ENCODE measurements at regions not wholly inside any gene's neighbourhood (a gene's known extent, or its start where the extent isn't known, plus 50 kb on each side); places are given as distances from the start of the nearest gene placed in this dataset.

- Histone ChIP-seq H3K4me1 (ENCODE audit: control insufficient read depth, insufficient read depth, low read length) (no peaks in the 10 kb centered on the region), H3K36me3 (ENCODE audit: control insufficient read depth in 2 of 2, insufficient read depth in 2 of 2, low read length in 2 of 2) (no peaks in the 10 kb centered on the region), H3K27me3 (ENCODE audit: control insufficient read depth in 1 of 2, insufficient read depth in 2 of 2, low read length in 2 of 2) (no peaks in the 10 kb centered on the region), H3K27ac (ENCODE audit: low read length) (no peak overlapping the region), H3K4me3 (ENCODE audit: low read length in 2 of 2) (no peak overlapping the region), H3K9me3 (ENCODE audit: control insufficient read depth in 2 of 2, low read length in 2 of 2) (no peaks in the 10 kb centered on the region), H3K9ac (ENCODE audit: low read length in 2 of 2) (no peak overlapping the region)
Observed at GRCh38 chr4:186889876-186890643, 166.4 kb upstream of the FAT1 start.

- H3K9ac ChIP-seq (ENCODE audit: low read length in 2 of 2), result no peak overlapping the region
- H3K4me3 ChIP-seq (ENCODE audit: low read length in 2 of 2), result no peak overlapping the region
- H3K27me3 ChIP-seq (ENCODE audit: control insufficient read depth in 1 of 2, insufficient read depth in 2 of 2, low read length in 2 of 2), result no peaks in the 10 kb centered on the region
- no peaks in the 10 kb centered on the region for H3K9me3 ChIP-seq (ENCODE audit: control insufficient read depth in 2 of 2, low read length in 2 of 2)
- no peaks in the 10 kb centered on the region for H3K36me3 ChIP-seq (ENCODE audit: control insufficient read depth in 2 of 2, insufficient read depth in 2 of 2, low read length in 2 of 2)
- no peak overlapping the region for H3K27ac ChIP-seq (ENCODE audit: low read length)
- no peaks in the 10 kb centered on the region for H3K4me1 ChIP-seq (ENCODE audit: control insufficient read depth, insufficient read depth, low read length)
Observed at GRCh38 chr4:186891859-186892486, 168.3 kb upstream of the FAT1 start.

- H3K27me3 ChIP-seq (ENCODE audit: control insufficient read depth in 1 of 2, insufficient read depth in 2 of 2, low read length in 2 of 2), result no peaks in the 10 kb centered on the region
Observed at GRCh38 chr4:186898367-186898766, 174.7 kb upstream of the FAT1 start.

GRCh38 chr4:186900232-186900900, 176.7 kb upstream of the FAT1 start:
- no peaks in the 10 kb centered on the region for H3K27me3 ChIP-seq (ENCODE audit: control insufficient read depth in 1 of 2, insufficient read depth in 2 of 2, low read length in 2 of 2)
- H3K36me3 ChIP-seq (ENCODE audit: control insufficient read depth in 2 of 2, insufficient read depth in 2 of 2, low read length in 2 of 2), result no peaks in the 10 kb centered on the region
- H3K4me1 ChIP-seq (ENCODE audit: control insufficient read depth, insufficient read depth, low read length), result no peaks in the 10 kb centered on the region
- H3K27ac ChIP-seq (ENCODE audit: low read length), result no peak overlapping the region
- no peak overlapping the region for H3K4me3 ChIP-seq (ENCODE audit: low read length in 2 of 2)
- no peak overlapping the region for H3K9ac ChIP-seq (ENCODE audit: low read length in 2 of 2)
- H3K9me3 ChIP-seq (ENCODE audit: control insufficient read depth in 2 of 2, low read length in 2 of 2), result no peaks in the 10 kb centered on the region

More at GRCh38 chr4:186898367-186898766, 174.7 kb upstream of the FAT1 start:
- H3K36me3 ChIP-seq (ENCODE audit: control insufficient read depth in 2 of 2, insufficient read depth in 2 of 2, low read length in 2 of 2), result no peaks in the 10 kb centered on the region
- H3K4me1 ChIP-seq (ENCODE audit: control insufficient read depth, insufficient read depth, low read length), result no peaks in the 10 kb centered on the region
- no peak overlapping the region for H3K27ac ChIP-seq (ENCODE audit: low read length)
- H3K4me3 ChIP-seq (ENCODE audit: low read length in 2 of 2), result no peak overlapping the region
- H3K9me3 ChIP-seq (ENCODE audit: control insufficient read depth in 2 of 2, low read length in 2 of 2), result no peaks in the 10 kb centered on the region
- no peak overlapping the region for H3K9ac ChIP-seq (ENCODE audit: low read length in 2 of 2)

GRCh38 chr4:186900984-186901383, 177.3 kb upstream of the FAT1 start:
- no peaks in the 10 kb centered on the region for H3K27me3 ChIP-seq (ENCODE audit: control insufficient read depth in 1 of 2, insufficient read depth in 2 of 2, low read length in 2 of 2)
- H3K4me1 ChIP-seq (ENCODE audit: control insufficient read depth, insufficient read depth, low read length), result no peaks in the 10 kb centered on the region
- no peak overlapping the region for H3K9ac ChIP-seq (ENCODE audit: low read length in 2 of 2)
- no peak overlapping the region for H3K4me3 ChIP-seq (ENCODE audit: low read length in 2 of 2)
- no peaks in the 10 kb centered on the region for H3K9me3 ChIP-seq (ENCODE audit: control insufficient read depth in 2 of 2, low read length in 2 of 2)
- H3K36me3 ChIP-seq (ENCODE audit: control insufficient read depth in 2 of 2, insufficient read depth in 2 of 2, low read length in 2 of 2), result no peaks in the 10 kb centered on the region
- no peak overlapping the region for H3K27ac ChIP-seq (ENCODE audit: low read length)

GRCh38 chr4:186901850-186902249, 178.2 kb upstream of the FAT1 start:
- Histone ChIP-seq H3K9me3 (ENCODE audit: control insufficient read depth in 2 of 2, low read length in 2 of 2) (no peaks in the 10 kb centered on the region), H3K27ac (ENCODE audit: low read length) (no peak overlapping the region), H3K36me3 (ENCODE audit: control insufficient read depth in 2 of 2, insufficient read depth in 2 of 2, low read length in 2 of 2) (no peaks in the 10 kb centered on the region), H3K4me3 (ENCODE audit: low read length in 2 of 2) (no peak overlapping the region), H3K27me3 (ENCODE audit: control insufficient read depth in 1 of 2, insufficient read depth in 2 of 2, low read length in 2 of 2) (no peaks in the 10 kb centered on the region), H3K4me1 (ENCODE audit: control insufficient read depth, insufficient read depth, low read length) (no peaks in the 10 kb centered on the region), H3K9ac (ENCODE audit: low read length in 2 of 2) (no peak overlapping the region)

- Histone ChIP-seq H3K27me3 (ENCODE audit: control insufficient read depth in 1 of 2, insufficient read depth in 2 of 2, low read length in 2 of 2) (no peaks in the 10 kb centered on the region), H3K4me3 (ENCODE audit: low read length in 2 of 2) (no peak overlapping the region), H3K4me1 (ENCODE audit: control insufficient read depth, insufficient read depth, low read length) (no peaks in the 10 kb centered on the region), H3K36me3 (ENCODE audit: control insufficient read depth in 2 of 2, insufficient read depth in 2 of 2, low read length in 2 of 2) (no peaks in the 10 kb centered on the region), H3K9me3 (ENCODE audit: control insufficient read depth in 2 of 2, low read length in 2 of 2) (no peaks in the 10 kb centered on the region), H3K27ac (ENCODE audit: low read length) (no peak overlapping the region), H3K9ac (ENCODE audit: low read length in 2 of 2) (no peak overlapping the region)
Observed at GRCh38 chr4:186902361-186902760, 178.7 kb upstream of the FAT1 start.

GRCh38 chr4:186904101-186904500, 180.4 kb upstream of the FAT1 start:
- no peak overlapping the region for H3K4me3 ChIP-seq (ENCODE audit: low read length in 2 of 2)
- H3K36me3 ChIP-seq (ENCODE audit: control insufficient read depth in 2 of 2, insufficient read depth in 2 of 2, low read length in 2 of 2), result no peaks in the 10 kb centered on the region
- H3K9ac ChIP-seq (ENCODE audit: low read length in 2 of 2), result no peak overlapping the region
- no peaks in the 10 kb centered on the region for H3K27me3 ChIP-seq (ENCODE audit: control insufficient read depth in 1 of 2, insufficient read depth in 2 of 2, low read length in 2 of 2)
- H3K4me1 ChIP-seq (ENCODE audit: control insufficient read depth, insufficient read depth, low read length), result no peaks in the 10 kb centered on the region
- no peak overlapping the region for H3K27ac ChIP-seq (ENCODE audit: low read length)
- H3K9me3 ChIP-seq (ENCODE audit: control insufficient read depth in 2 of 2, low read length in 2 of 2), result no peaks in the 10 kb centered on the region

GRCh38 chr4:186906722-186907121, 183.1 kb upstream of the FAT1 start:
- Histone ChIP-seq H3K4me3 (ENCODE audit: low read length in 2 of 2) (no peak overlapping the region), H3K9me3 (ENCODE audit: control insufficient read depth in 2 of 2, low read length in 2 of 2) (no peaks in the 10 kb centered on the region), H3K4me1 (ENCODE audit: control insufficient read depth, insufficient read depth, low read length) (no peaks in the 10 kb centered on the region), H3K36me3 (ENCODE audit: control insufficient read depth in 2 of 2, insufficient read depth in 2 of 2, low read length in 2 of 2) (no peaks in the 10 kb centered on the region), H3K27ac (ENCODE audit: low read length) (no peak overlapping the region), H3K9ac (ENCODE audit: low read length in 2 of 2) (no peak overlapping the region), H3K27me3 (ENCODE audit: control insufficient read depth in 1 of 2, insufficient read depth in 2 of 2, low read length in 2 of 2) (no peaks in the 10 kb centered on the region)

- H3K27ac ChIP-seq (ENCODE audit: low read length), result no peak overlapping the region
- H3K4me1 ChIP-seq (ENCODE audit: control insufficient read depth, insufficient read depth, low read length), result no peaks in the 10 kb centered on the region
- H3K9ac ChIP-seq (ENCODE audit: low read length in 2 of 2), result no peak overlapping the region
- H3K4me3 ChIP-seq (ENCODE audit: low read length in 2 of 2), result no peak overlapping the region
- no peaks in the 10 kb centered on the region for H3K27me3 ChIP-seq (ENCODE audit: control insufficient read depth in 1 of 2, insufficient read depth in 2 of 2, low read length in 2 of 2)
- no peaks in the 10 kb centered on the region for H3K36me3 ChIP-seq (ENCODE audit: control insufficient read depth in 2 of 2, insufficient read depth in 2 of 2, low read length in 2 of 2)
- H3K9me3 ChIP-seq (ENCODE audit: control insufficient read depth in 2 of 2, low read length in 2 of 2), result no peaks in the 10 kb centered on the region
Observed at GRCh38 chr4:186910385-186910784, 186.7 kb upstream of the FAT1 start.

- Histone ChIP-seq H3K9ac (ENCODE audit: low read length in 2 of 2) (no peak overlapping the region), H3K36me3 (ENCODE audit: control insufficient read depth in 2 of 2, insufficient read depth in 2 of 2, low read length in 2 of 2) (no peaks in the 10 kb centered on the region), H3K4me3 (ENCODE audit: low read length in 2 of 2) (no peak overlapping the region), H3K9me3 (ENCODE audit: control insufficient read depth in 2 of 2, low read length in 2 of 2) (no peaks in the 10 kb centered on the region), H3K27ac (ENCODE audit: low read length) (no peak overlapping the region), H3K27me3 (ENCODE audit: control insufficient read depth in 1 of 2, insufficient read depth in 2 of 2, low read length in 2 of 2) (no peaks in the 10 kb centered on the region), H3K4me1 (ENCODE audit: control insufficient read depth, insufficient read depth, low read length) (no peaks in the 10 kb centered on the region)
Observed at GRCh38 chr4:186912606-186913005, 188.9 kb upstream of the FAT1 start.
